GM19328 (cell line): ENCODE measurements at regions not wholly inside any gene's neighbourhood (a gene's known extent, or its start where the extent isn't known, plus 50 kb on each side); places are given as distances from the start of the nearest gene placed in this dataset.
A peak's percentile ranks its signal among the peaks of the same experiment; 100 is the strongest.
"Not testable (repeated sequence)": the region's sequence is repeated elsewhere in the genome, so short reads cannot be mapped to it uniquely, and the experiment has no call there.

Experiments used
- ATAC-seq: cut with Tn5 transposase; IDR thresholded peaks from one replicate; pipeline ENCODE4 v1.9.1; 2021; ENCODE audit warnings: mild to moderate bottlenecking, moderate library complexity; ENCODE audit not compliant: unreplicated experiment

GRCh38 chr10:63836666-63837442 lies 315.7 kb downstream of the REEP3 start:
- ATAC-seq: no peak

- no peak for ATAC-seq
These were observed 320.6 kb downstream of the REEP3 start for GRCh38 chr10:63841761-63842160.

GRCh38 chr10:63843107-63843506 lies 321.9 kb downstream of the REEP3 start:
- ATAC-seq: no peak

GRCh38 chr10:63848871-63849270 lies 327.7 kb downstream of the REEP3 start:
- ATAC-seq: not testable (repeated sequence)

DNA sequence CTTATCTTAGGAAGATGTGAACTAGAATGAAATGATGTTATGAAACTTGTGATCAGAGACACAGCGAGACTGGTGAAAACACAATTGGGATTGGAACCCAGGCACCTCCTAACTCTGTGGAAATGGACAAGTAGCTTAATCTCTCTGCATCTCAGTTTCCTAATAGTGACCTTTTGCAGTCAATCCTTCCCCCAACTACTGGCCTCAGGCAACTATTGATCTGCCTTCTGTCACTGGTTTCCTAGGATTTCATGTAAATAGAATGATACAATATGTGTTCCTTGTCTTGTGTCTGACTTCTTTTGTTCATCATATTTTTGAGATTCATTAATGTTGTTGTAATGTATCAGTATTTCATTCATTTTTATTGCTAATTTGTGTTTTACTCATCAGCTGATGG lies 341.7 kb downstream of the REEP3 start:
- ATAC-seq: no peak

DNA sequence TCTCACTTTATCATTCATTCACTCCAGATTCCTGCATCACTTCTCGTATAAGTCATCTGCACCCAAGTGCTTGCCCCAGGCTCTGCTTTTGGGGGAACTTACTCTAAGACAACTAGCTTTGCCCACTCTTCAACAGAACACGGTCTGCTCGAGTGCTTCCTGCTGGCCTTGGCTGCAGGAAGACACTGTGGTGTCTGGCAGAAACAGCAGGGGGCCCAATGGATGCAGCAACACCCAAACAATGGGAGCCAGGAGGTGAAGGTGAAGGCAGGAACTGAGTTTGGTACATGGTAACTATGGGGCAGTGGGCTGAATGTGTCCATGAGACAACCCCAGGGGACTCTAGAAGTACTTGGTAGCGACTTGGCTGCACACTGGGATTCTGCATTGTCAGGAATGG lies 344.0 kb downstream of the REEP3 start:
- no peak for ATAC-seq

- ATAC-seq: peak; percentile 79
These were observed 345.0 kb downstream of the REEP3 start for GRCh38 chr10:63866075-63866746.

DNA sequence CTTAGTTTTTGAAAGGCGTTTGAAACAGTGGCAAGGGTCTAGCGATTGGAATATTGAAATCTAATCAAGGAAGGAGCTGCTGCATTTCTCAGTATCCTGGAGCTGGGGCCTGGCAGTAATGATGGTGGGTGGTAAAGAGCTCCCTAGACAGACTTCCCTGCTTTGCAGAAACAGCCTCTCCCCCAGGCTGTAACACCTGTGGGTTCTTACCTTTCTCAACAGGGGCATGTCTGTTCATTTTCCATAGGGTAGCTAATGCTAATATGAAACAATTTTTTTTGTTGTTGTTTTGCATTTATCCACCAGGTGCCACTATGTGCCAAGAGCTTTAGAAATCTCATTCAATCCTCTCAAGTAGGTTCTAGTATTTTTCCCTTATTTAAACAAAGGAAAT lies 345.5 kb downstream of the REEP3 start:
- peak; percentile 69 for ATAC-seq

DNA sequence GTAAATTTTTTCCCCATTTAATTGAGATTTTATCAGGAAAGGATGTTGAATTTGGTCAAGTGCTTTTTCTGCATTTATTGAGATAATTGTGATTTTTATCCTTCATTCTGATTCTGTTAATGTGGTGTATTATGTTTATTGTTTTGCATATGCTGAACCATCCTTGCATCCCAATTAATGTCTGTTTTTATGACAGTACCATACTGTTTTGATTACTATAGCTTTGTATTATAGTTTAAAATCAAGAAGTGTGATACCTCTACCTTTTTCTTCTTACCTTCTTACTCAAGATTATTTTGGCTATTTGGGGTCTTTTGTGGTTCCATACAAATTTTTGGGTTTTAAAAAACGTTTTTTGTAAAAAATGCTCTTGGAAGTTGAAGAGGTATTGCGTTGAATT lies 357.2 kb downstream of the REEP3 start:
- ATAC-seq: no peak

DNA sequence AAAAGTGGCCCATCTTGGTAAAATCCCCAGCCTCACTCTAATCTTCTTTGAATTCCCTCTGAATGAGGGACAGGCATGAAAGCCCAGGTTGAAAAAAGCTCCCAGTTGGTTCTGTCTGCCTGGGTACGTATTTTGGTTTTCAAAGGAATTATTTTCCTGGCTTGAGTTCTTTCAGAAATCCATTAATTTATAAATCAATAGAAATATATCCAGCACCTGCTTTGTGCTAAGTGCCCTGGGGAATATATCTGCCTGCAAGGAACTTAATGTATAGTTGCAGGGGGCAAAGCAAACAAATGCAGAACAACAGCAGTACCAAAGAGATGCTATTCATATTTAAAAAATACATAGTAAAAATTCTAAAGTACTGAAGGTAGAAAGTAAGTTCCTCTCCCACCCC lies 362.7 kb downstream of the REEP3 start:
- no peak for ATAC-seq

GRCh38 chr10:63884426-63884825 lies 363.2 kb downstream of the REEP3 start:
- ATAC-seq: no peak

DNA sequence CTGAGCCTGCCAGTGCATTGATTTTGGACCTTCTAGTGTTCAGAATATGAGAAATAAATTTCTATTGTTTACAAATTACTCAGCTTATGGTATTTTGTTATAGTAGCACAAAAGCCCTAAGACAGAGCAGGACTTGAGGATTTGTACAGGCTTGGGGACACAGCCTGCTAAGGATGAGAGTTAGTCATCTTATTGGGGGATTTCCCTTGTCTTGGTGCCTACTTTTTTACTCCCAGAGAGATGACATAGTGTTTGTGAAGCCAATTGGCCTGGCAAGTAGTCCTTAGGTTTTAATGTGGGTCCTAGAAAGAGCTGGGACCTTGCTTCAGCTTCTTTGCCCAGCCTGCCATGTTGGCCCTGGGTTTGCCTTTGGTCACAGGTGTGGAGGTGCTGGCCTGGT lies 364.0 kb downstream of the REEP3 start:
- no peak for ATAC-seq

GRCh38 chr10:63886281-63887022 lies 365.3 kb downstream of the REEP3 start:
- ATAC-seq: no peak

- ATAC-seq: no peak
These were observed 365.9 kb downstream of the REEP3 start for GRCh38 chr10:63887023-63887589.

- ATAC-seq: no peak
These were observed 366.6 kb downstream of the REEP3 start for GRCh38 chr10:63887600-63888370.

GRCh38 chr10:63889803-63890202 lies 368.6 kb downstream of the REEP3 start:
- no peak for ATAC-seq

- ATAC-seq: no peak
These were observed 375.8 kb downstream of the REEP3 start for GRCh38 chr10:63896992-63897391.

- no peak for ATAC-seq
These were observed 378.6 kb downstream of the REEP3 start for GRCh38 chr10:63899673-63900300.

- ATAC-seq: no peak
These were observed 380.0 kb downstream of the REEP3 start for GRCh38 chr10:63901228-63901627.

DNA sequence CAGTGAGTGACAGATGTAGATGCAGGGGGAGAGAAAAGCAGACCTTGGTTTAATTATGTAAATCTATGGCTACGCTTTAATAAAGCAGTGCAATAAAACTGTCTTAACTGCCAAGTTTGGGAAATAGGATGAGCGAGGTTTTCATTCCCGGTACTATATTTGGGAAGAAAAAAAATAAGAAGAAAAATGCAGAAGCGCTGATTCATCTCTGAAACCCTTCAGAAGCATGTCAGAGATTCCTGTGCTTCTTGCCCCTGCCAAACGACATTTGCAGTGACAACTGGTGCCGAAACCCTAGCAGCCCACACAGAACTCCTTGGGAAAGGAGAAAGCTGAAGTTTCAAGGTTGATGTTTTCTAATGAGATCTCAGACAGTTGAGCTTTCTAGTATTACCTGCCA lies 380.7 kb downstream of the REEP3 start:
- no peak for ATAC-seq
